ENCODE measurements at regions not wholly inside any gene's neighbourhood (a gene's known extent, or its start where the extent isn't known, plus 50 kb on each side); places are given as distances from the start of the nearest gene placed in this dataset.
"Not testable (repeated sequence)": the region's sequence is repeated elsewhere in the genome, so short reads cannot be mapped to it uniquely, and the experiment has no call there.

GRCh38 chr6:164085091-164086075, 670.9 kb downstream of the QKI start:
- CTCF ChIA-PET, result no interaction called here
- Mint-ChIP-seq H3K4me3 (ENCODE audit: low read depth, unreplicated experiment) (no peak overlapping the region), H3K27me3 (ENCODE audit: unreplicated experiment) (no peaks in the 10 kb centered on the region), H3K27ac (ENCODE audit: unreplicated experiment) (no peak overlapping the region), H3K9me3 (ENCODE audit: low read depth, unreplicated experiment) (peaks cover 9% of the 10 kb centered on the region), H3K36me3 (ENCODE audit: insufficient read depth, unreplicated experiment) (no peaks in the 10 kb centered on the region), H3K4me1 (ENCODE audit: low read depth, unreplicated experiment) (no peaks in the 10 kb centered on the region)
- intact Hi-C loops (cut with micrococcal nuclease; ENCODE audit: unreplicated experiment), result no loop called here
- BruUV-seq (replicated peaks), result no TSS peak
- no peak for DNase-seq
- TF ChIP-seq, protein P1, sequence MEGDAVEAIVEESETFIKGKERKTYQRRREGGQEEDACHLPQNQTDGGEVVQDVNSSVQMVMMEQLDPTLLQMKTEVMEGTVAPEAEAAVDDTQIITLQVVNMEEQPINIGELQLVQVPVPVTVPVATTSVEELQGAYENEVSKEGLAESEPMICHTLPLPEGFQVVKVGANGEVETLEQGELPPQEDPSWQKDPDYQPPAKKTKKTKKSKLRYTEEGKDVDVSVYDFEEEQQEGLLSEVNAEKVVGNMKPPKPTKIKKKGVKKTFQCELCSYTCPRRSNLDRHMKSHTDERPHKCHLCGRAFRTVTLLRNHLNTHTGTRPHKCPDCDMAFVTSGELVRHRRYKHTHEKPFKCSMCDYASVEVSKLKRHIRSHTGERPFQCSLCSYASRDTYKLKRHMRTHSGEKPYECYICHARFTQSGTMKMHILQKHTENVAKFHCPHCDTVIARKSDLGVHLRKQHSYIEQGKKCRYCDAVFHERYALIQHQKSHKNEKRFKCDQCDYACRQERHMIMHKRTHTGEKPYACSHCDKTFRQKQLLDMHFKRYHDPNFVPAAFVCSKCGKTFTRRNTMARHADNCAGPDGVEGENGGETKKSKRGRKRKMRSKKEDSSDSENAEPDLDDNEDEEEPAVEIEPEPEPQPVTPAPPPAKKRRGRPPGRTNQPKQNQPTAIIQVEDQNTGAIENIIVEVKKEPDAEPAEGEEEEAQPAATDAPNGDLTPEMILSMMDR (IDR thresholded peaks at IDR 0.05; ENCODE audit: unreplicated experiment), result no peak

DNA sequence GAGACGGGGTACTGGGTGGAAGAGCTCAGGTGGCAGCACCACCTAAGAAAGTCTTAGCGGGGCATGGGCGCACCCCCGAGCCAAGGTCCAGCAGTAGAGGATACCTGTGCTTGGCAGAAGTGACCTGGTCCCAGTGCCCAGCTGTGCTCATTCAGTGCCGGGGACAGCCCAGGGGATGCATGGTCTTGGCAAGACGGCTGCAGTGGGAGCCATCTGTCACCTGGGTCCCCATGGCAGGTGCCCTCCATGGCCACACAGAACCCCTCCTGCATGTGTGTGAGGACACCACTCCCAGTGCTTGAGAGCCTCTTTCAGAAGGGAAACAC, 664.7 kb downstream of the QKI start:
- Mint-ChIP-seq H3K4me3 (ENCODE audit: low read depth, unreplicated experiment) (no peak overlapping the region), H3K4me1 (ENCODE audit: low read depth, unreplicated experiment) (no peaks in the 10 kb centered on the region), H3K27ac (ENCODE audit: unreplicated experiment) (no peak overlapping the region), H3K36me3 (ENCODE audit: insufficient read depth, unreplicated experiment) (no peaks in the 10 kb centered on the region), H3K9me3 (ENCODE audit: low read depth, unreplicated experiment) (peaks cover 13% of the 10 kb centered on the region), H3K27me3 (ENCODE audit: unreplicated experiment) (no peaks in the 10 kb centered on the region)
- TF ChIP-seq, protein P1 (IDR thresholded peaks at IDR 0.05; ENCODE audit: unreplicated experiment), result no peak
- CTCF ChIA-PET, result no interaction called here
- no peak for DNase-seq
- intact Hi-C loops (cut with micrococcal nuclease; ENCODE audit: unreplicated experiment), result no loop called here
- BruUV-seq (replicated peaks), result no TSS peak

- CTCF ChIA-PET, result no interaction called here
- TF ChIP-seq, protein P1 (IDR thresholded peaks at IDR 0.05; ENCODE audit: unreplicated experiment), result no peak
- peaks cover 13% of the 10 kb centered on the region for H3K9me3 Mint-ChIP-seq (ENCODE audit: low read depth, unreplicated experiment)
These were observed 664.2 kb downstream of the QKI start for GRCh38 chr6:164078532-164079274.

DNA sequence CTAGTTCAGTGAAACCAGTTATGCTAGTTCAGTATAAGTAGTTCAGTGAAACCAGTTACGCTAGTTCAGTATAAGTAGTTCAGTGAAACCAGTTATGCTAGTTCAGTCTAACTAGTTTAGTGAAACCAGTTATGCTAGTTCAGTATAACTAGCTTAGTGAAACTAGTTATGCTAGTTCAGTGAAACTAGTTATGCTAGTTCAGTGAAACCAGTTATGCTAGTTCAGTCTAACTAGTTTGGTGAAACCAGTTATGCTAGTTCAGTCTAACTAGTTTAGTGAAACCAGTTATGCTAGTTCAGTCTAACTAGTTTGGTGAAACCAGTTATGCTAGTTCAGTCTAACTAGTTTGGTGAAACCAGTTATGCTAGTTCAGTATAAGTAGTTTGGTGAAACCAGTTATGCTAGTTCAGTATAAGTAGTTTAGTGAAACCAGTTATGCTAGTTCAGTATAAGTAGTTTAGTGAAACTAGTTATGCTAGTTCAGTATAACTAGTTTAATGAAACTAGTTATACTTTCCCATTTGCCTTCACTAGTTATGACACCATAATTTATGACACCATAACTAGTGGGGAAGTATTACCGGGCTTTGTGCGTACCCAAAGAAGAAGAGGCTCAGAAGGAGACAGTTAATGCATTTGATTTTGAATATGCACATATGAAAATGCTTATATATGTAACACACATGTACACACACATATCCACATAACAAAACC, 662.5 kb downstream of the QKI start:
- H3K4me3 Mint-ChIP-seq (ENCODE audit: low read depth, unreplicated experiment); intact Hi-C loops (cut with micrococcal nuclease; ENCODE audit: unreplicated experiment); H3K27ac Mint-ChIP-seq (ENCODE audit: unreplicated experiment); CTCF ChIA-PET; H3K27me3 Mint-ChIP-seq (ENCODE audit: unreplicated experiment); BruUV-seq (replicated peaks); H3K4me1 Mint-ChIP-seq (ENCODE audit: low read depth, unreplicated experiment); H3K36me3 Mint-ChIP-seq (ENCODE audit: insufficient read depth, unreplicated experiment); DNase-seq: not testable (repeated sequence)
- H3K9me3 Mint-ChIP-seq (ENCODE audit: low read depth, unreplicated experiment), result peaks cover 17% of the 10 kb centered on the region

More at GRCh38 chr6:164078532-164079274, 664.2 kb downstream of the QKI start:
- DNase-seq, result no peak
- intact Hi-C loops (cut with micrococcal nuclease; ENCODE audit: unreplicated experiment), result no loop called here
- Mint-ChIP-seq H3K4me3 (ENCODE audit: low read depth, unreplicated experiment) (no peak overlapping the region), H3K36me3 (ENCODE audit: insufficient read depth, unreplicated experiment) (no peaks in the 10 kb centered on the region), H3K27ac (ENCODE audit: unreplicated experiment) (no peak overlapping the region), H3K4me1 (ENCODE audit: low read depth, unreplicated experiment) (no peaks in the 10 kb centered on the region), H3K27me3 (ENCODE audit: unreplicated experiment) (no peaks in the 10 kb centered on the region)
- BruUV-seq (replicated peaks), result no TSS peak
